ENCODE measurements at regions not wholly inside any gene's neighbourhood (a gene's known extent, or its start where the extent isn't known, plus 50 kb on each side); places are given as distances from the start of the nearest gene placed in this dataset.

GRCh38 chr16:76755496-76755895 lies 435.5 kb upstream of the MON1B start:
- no peak for TF ChIP-seq CTCF (IDR thresholded peaks at IDR 0.05; ENCODE audit: low read length)
- TF ChIP-seq EZH2 (IDR thresholded peaks at IDR 0.05; ENCODE audit: borderline replicate concordance, low read length), result no peak

Data from OCI-LY1 (cell line).